GM06990 (cell line): ENCODE measurements at regions not wholly inside any gene's neighbourhood (a gene's known extent, or its start where the extent isn't known, plus 50 kb on each side); places are given as distances from the start of the nearest gene placed in this dataset.

Experiments used
- DNase-seq: peaks from one replicate; pipeline ENCODE4 v3.0.0-alpha.2; 2011; ENCODE audit not compliant: insufficient read length; ENCODE audit errors: extremely low read depth
- H3K27me3 ChIP-seq: replicated peaks from 2 replicates; pipeline ENCODE4 v1.6.0; 2011; ENCODE audit warnings: low read length; ENCODE audit not compliant: control insufficient read depth, insufficient read depth
- H3K36me3 ChIP-seq: 2 replicates; pipeline ENCODE4 v1.5.1; 2011; ENCODE audit warnings: low read length; ENCODE audit not compliant: control insufficient read depth, insufficient read depth
- H3K4me3 ChIP-seq: replicated peaks from 2 replicates; pipeline ENCODE4 v1.5.1; 2011; ENCODE audit warnings: low read depth, mild to moderate bottlenecking, control low read depth, low read length
- TF ChIP-seq, protein P1 (sequence below): IDR thresholded peaks from 2 replicates; pipeline ENCODE4 v1.5.1; 2011; ENCODE audit warnings: low read length, control low read depth, mild to moderate bottlenecking, inconsistent platforms; ENCODE audit not compliant: insufficient read depth, poor library complexity, severe bottlenecking

GRCh38 chr2:59308108-59308507 is 1067.0 kb upstream of the FANCL start:
- no peaks in the 10 kb centered on the region for H3K27me3 ChIP-seq
- TF ChIP-seq, protein P1, sequence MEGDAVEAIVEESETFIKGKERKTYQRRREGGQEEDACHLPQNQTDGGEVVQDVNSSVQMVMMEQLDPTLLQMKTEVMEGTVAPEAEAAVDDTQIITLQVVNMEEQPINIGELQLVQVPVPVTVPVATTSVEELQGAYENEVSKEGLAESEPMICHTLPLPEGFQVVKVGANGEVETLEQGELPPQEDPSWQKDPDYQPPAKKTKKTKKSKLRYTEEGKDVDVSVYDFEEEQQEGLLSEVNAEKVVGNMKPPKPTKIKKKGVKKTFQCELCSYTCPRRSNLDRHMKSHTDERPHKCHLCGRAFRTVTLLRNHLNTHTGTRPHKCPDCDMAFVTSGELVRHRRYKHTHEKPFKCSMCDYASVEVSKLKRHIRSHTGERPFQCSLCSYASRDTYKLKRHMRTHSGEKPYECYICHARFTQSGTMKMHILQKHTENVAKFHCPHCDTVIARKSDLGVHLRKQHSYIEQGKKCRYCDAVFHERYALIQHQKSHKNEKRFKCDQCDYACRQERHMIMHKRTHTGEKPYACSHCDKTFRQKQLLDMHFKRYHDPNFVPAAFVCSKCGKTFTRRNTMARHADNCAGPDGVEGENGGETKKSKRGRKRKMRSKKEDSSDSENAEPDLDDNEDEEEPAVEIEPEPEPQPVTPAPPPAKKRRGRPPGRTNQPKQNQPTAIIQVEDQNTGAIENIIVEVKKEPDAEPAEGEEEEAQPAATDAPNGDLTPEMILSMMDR = no peak

DNA sequence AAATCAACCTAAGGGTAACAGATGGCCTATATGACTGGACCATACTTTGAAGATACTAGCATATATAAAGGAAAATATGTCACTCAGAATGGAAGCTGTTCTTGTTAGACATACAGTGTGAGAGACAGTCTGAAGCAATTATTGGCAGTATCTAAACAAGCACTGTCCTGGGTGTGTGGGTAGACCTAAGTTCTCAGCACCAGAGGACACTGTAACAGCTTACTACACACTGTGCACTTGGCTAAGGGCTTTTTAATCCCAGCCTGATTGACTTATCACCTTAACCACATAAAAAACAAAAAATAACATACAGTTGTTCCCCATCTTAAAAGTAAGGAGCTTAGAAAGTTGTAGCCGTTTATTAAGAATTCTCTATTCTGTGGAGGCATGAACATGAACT is 1066.1 kb upstream of the FANCL start:
- no peaks in the 10 kb centered on the region for H3K27me3 ChIP-seq
- H3K4me3 ChIP-seq = no peak overlapping the region
- no peaks in the 10 kb centered on the region for H3K36me3 ChIP-seq
- DNase-seq = no peak
- TF ChIP-seq, protein P1 = no peak

More at GRCh38 chr2:59308108-59308507, 1067.0 kb upstream of the FANCL start:
- no peak for DNase-seq
- Histone ChIP-seq H3K36me3 (no peaks in the 10 kb centered on the region), H3K4me3 (no peak overlapping the region)

DNA sequence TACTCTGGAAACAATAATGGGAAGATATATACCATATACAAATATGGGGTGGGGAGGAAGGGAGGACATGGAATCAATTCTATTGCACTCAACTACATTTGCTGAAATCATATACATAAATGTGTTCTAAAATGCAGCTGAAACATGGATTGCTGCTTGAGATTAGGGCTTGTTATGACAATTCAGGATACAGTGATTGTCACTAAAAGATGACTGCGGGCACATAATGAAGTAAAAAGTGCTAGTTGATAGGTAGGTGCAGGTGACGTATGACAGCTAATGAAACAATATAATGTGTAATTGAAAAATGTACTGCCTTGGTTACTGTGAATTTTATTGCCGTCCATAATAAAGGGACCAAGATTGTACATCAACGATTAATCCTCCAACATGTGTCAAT is 1062.1 kb upstream of the FANCL start:
- H3K27me3 ChIP-seq = no peaks in the 10 kb centered on the region
- H3K4me3 ChIP-seq = no peak overlapping the region
- DNase-seq = no peak
- no peaks in the 10 kb centered on the region for H3K36me3 ChIP-seq
- TF ChIP-seq, protein P1 = no peak

DNA sequence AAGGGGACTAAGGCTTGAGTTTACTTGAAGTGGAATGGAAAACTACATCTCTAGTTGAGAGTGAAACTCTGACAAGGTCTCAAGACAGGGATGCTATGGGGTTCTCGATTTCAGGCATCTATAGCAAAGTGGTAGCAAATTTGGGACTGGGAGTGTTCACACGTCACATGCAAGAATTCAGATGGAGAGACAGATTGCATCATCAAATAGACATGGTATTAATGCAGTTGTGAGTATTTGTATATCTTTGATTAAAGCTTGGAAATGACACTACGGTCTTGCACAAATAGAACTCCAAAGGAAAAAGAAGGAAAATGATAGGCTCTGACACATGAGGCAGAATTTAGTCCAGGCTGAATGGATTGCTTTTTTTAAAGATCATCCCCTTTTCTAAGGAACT is 1061.6 kb upstream of the FANCL start:
- Histone ChIP-seq H3K36me3 (no peaks in the 10 kb centered on the region), H3K27me3 (no peaks in the 10 kb centered on the region), H3K4me3 (no peak overlapping the region)
- no peak for DNase-seq
- TF ChIP-seq, protein P1 = no peak

GRCh38 chr2:59301466-59302402 is 1060.6 kb upstream of the FANCL start:
- Histone ChIP-seq H3K4me3 (no peak overlapping the region), H3K27me3 (no peaks in the 10 kb centered on the region), H3K36me3 (no peaks in the 10 kb centered on the region)
- DNase-seq = no peak
- TF ChIP-seq, protein P1 = peak; percentile 46
